ENCODE measurements at regions not wholly inside any gene's neighbourhood (a gene's known extent, or its start where the extent isn't known, plus 50 kb on each side); places are given as distances from the start of the nearest gene placed in this dataset.
"Not testable (repeated sequence)": the region's sequence is repeated elsewhere in the genome, so short reads cannot be mapped to it uniquely, and the experiment has no call there.

DNA sequence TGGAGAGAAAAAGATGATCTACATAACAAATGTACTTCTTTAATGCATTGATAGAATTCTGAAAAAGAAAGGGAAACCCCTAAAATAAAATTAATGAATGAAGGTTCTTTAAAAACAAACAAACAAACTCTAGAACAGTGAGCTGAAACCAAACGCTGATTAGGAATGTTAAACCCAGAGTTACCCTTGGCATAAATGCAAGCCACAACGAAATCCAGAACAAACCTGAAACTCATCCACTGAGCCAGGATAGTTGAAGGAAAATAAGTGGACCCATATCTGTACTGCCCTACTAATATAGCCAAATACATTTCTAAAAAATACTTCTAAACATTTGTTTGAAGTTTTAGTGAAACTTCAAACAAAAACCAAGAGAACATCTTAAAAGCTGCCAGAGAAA is 505.3 kb downstream of the TTLL7 start:
- no TSS peak for BruUV-seq (replicated peaks)
- Histone ChIP-seq H3K4me3 (ENCODE audit: low read depth, low read length, poor library complexity, severe bottlenecking) (no peak overlapping the region), H3K27me3 (replicated peaks; ENCODE audit: insufficient read depth, low read depth, low read length, poor library complexity) (peaks cover 12% of the 10 kb centered on the region), H3K36me3 (ENCODE audit: insufficient read depth, low read length, poor library complexity, severe bottlenecking) (no peaks in the 10 kb centered on the region), H3K9me3 (ENCODE audit: low read depth, low read length, poor library complexity, severe bottlenecking) (no peaks in the 10 kb centered on the region), H3K4me1 (ENCODE audit: insufficient read depth, low read length, poor library complexity, severe bottlenecking) (no peaks in the 10 kb centered on the region), H3K27ac (ENCODE audit: low read depth, low read length, poor library complexity, severe bottlenecking) (no peak overlapping the region)
- TF ChIP-seq, protein P1, sequence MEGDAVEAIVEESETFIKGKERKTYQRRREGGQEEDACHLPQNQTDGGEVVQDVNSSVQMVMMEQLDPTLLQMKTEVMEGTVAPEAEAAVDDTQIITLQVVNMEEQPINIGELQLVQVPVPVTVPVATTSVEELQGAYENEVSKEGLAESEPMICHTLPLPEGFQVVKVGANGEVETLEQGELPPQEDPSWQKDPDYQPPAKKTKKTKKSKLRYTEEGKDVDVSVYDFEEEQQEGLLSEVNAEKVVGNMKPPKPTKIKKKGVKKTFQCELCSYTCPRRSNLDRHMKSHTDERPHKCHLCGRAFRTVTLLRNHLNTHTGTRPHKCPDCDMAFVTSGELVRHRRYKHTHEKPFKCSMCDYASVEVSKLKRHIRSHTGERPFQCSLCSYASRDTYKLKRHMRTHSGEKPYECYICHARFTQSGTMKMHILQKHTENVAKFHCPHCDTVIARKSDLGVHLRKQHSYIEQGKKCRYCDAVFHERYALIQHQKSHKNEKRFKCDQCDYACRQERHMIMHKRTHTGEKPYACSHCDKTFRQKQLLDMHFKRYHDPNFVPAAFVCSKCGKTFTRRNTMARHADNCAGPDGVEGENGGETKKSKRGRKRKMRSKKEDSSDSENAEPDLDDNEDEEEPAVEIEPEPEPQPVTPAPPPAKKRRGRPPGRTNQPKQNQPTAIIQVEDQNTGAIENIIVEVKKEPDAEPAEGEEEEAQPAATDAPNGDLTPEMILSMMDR (conservative IDR thresholded peaks at IDR 0.05; ENCODE audit: low read depth, low read length) = no peak
- no peak for TF ChIP-seq EZH2 (IDR thresholded peaks at IDR 0.05; ENCODE audit: borderline replicate concordance, low read depth, low read length, poor library complexity, severe bottlenecking)
- ChIA-PET POLR2A (ENCODE audit: low non-redundant PET) (no interaction called here), CTCF (no interaction called here)
- intact Hi-C loops (cut with micrococcal nuclease; ENCODE audit: unreplicated experiment) = no loop called here
- DNase-seq (ENCODE audit: low spot score) = no peak

DNA sequence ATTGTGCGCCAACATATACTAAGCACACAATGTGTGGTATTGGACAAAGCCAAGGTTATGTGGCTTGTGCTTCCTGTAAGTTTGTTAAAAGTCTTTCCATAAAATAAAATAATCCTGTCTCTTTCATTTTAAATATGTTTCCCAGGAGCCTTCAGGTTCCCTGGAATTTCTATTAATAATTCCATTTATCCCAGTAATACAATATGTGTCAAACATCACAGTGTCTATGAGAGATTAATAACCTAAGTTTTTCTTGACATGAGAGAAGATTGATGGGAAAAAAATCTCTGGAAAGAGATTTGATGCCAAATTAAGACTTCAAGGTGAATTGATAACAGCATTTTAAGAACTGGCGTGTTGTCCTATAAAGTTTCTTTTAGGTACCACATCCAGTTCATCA is 507.0 kb downstream of the TTLL7 start:
- BruUV-seq (replicated peaks) = no TSS peak
- CTCF ChIA-PET = no interaction called here
- H3K4me1 ChIP-seq (ENCODE audit: insufficient read depth, low read length, poor library complexity, severe bottlenecking) = no peaks in the 10 kb centered on the region
- no peak for DNase-seq (ENCODE audit: low spot score)
- H3K36me3 ChIP-seq (ENCODE audit: insufficient read depth, low read length, poor library complexity, severe bottlenecking) = no peaks in the 10 kb centered on the region
- no peak overlapping the region for H3K27ac ChIP-seq (ENCODE audit: low read depth, low read length, poor library complexity, severe bottlenecking)
- intact Hi-C loops (cut with micrococcal nuclease; ENCODE audit: unreplicated experiment) = no loop called here
- H3K9me3 ChIP-seq (ENCODE audit: low read depth, low read length, poor library complexity, severe bottlenecking) = no peaks in the 10 kb centered on the region
- H3K4me3 ChIP-seq (ENCODE audit: low read depth, low read length, poor library complexity, severe bottlenecking) = no peak overlapping the region
- POLR2A ChIA-PET (ENCODE audit: low non-redundant PET) = no interaction called here
- TF ChIP-seq, protein P1 (conservative IDR thresholded peaks at IDR 0.05; ENCODE audit: low read depth, low read length) = no peak
- TF ChIP-seq EZH2 (IDR thresholded peaks at IDR 0.05; ENCODE audit: borderline replicate concordance, low read depth, low read length, poor library complexity, severe bottlenecking) = no peak
- peaks cover 8% of the 10 kb centered on the region for H3K27me3 ChIP-seq (replicated peaks; ENCODE audit: insufficient read depth, low read depth, low read length, poor library complexity)

DNA sequence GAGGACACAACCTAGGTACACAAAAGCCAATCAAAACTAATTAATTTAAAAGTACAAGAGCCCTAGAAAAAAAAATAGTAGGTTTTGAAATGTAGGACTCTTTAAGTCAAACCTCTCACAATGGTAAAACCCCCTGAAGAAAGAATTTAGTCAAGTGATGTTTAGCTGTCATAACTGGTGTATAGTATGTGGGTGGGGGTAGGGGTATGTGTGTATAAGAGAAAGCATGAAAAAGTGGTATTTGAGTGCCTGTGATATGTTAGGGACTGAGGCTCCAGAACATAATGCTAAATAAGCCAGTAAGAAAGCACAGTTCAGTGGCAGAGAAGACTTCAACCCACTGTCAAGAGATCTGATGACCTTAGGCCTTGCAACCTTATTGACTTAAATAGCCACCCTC is 507.9 kb downstream of the TTLL7 start:
- BruUV-seq (replicated peaks) = no TSS peak
- no peak for DNase-seq (ENCODE audit: low spot score)

DNA sequence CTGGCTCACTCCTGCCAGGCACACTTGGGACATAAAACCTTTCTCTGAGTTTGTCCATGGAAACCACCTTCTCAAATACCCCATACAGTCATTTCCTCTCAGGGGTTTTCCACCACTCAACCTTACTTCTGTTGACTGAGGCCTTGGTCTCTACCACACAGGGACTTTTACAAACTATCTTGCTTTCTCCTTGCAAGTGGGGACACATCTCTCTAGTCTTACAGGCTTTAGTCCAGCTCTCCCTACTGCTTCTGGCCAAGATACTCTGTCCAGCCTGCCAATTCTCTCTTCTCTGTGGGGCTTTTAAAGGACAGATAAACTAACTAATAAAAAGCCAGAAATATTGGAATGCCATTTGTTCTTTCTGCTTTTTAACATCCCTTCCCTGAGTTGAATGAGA is 510.8 kb downstream of the TTLL7 start:
- H3K4me3 ChIP-seq (ENCODE audit: low read depth, low read length, poor library complexity, severe bottlenecking); intact Hi-C loops (cut with micrococcal nuclease; ENCODE audit: unreplicated experiment); H3K36me3 ChIP-seq (ENCODE audit: insufficient read depth, low read length, poor library complexity, severe bottlenecking); CTCF ChIA-PET; H3K9me3 ChIP-seq (ENCODE audit: low read depth, low read length, poor library complexity, severe bottlenecking); DNase-seq (ENCODE audit: low spot score); H3K4me1 ChIP-seq (ENCODE audit: insufficient read depth, low read length, poor library complexity, severe bottlenecking); POLR2A ChIA-PET (ENCODE audit: low non-redundant PET); BruUV-seq (replicated peaks); H3K27me3 ChIP-seq (replicated peaks; ENCODE audit: insufficient read depth, low read depth, low read length, poor library complexity); H3K27ac ChIP-seq (ENCODE audit: low read depth, low read length, poor library complexity, severe bottlenecking): not testable (repeated sequence)

More for the DNA sequence above, 507.9 kb downstream of the TTLL7 start:
- ChIA-PET CTCF (no interaction called here), POLR2A (ENCODE audit: low non-redundant PET) (no interaction called here)
- Histone ChIP-seq H3K36me3 (ENCODE audit: insufficient read depth, low read length, poor library complexity, severe bottlenecking) (no peaks in the 10 kb centered on the region), H3K4me3 (ENCODE audit: low read depth, low read length, poor library complexity, severe bottlenecking) (no peak overlapping the region), H3K27me3 (replicated peaks; ENCODE audit: insufficient read depth, low read depth, low read length, poor library complexity) (peaks cover 8% of the 10 kb centered on the region), H3K27ac (ENCODE audit: low read depth, low read length, poor library complexity, severe bottlenecking) (no peak overlapping the region), H3K9me3 (ENCODE audit: low read depth, low read length, poor library complexity, severe bottlenecking) (no peaks in the 10 kb centered on the region), H3K4me1 (ENCODE audit: insufficient read depth, low read length, poor library complexity, severe bottlenecking) (no peaks in the 10 kb centered on the region)
- intact Hi-C loops (cut with micrococcal nuclease; ENCODE audit: unreplicated experiment) = no loop called here
- TF ChIP-seq EZH2 (IDR thresholded peaks at IDR 0.05; ENCODE audit: borderline replicate concordance, low read depth, low read length, poor library complexity, severe bottlenecking) = no peak
- TF ChIP-seq, protein P1 (conservative IDR thresholded peaks at IDR 0.05; ENCODE audit: low read depth, low read length) = no peak

DNA sequence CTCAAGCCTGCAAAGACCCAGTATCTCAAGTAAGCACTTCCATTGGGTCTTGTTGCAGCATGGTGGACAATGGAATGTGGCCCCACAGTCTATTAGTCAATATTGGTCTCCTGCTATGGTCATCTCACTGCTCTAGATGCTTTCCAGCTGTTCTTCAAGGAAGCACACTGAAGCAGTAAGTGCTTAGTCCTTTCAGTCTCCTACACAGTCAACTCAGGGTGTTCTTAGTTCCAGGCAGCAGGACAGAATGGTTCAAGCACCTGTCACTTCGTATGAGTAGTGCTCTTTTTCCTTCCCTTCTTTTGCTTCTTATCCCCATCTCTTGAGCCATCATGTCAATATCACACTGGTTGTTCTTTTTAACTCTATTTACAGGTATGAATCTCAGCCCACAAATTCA is 511.5 kb downstream of the TTLL7 start:
- H3K4me1 ChIP-seq (ENCODE audit: insufficient read depth, low read length, poor library complexity, severe bottlenecking); intact Hi-C loops (cut with micrococcal nuclease; ENCODE audit: unreplicated experiment); H3K27ac ChIP-seq (ENCODE audit: low read depth, low read length, poor library complexity, severe bottlenecking); CTCF ChIA-PET; H3K27me3 ChIP-seq (replicated peaks; ENCODE audit: insufficient read depth, low read depth, low read length, poor library complexity); DNase-seq (ENCODE audit: low spot score); H3K4me3 ChIP-seq (ENCODE audit: low read depth, low read length, poor library complexity, severe bottlenecking); POLR2A ChIA-PET (ENCODE audit: low non-redundant PET); H3K9me3 ChIP-seq (ENCODE audit: low read depth, low read length, poor library complexity, severe bottlenecking); BruUV-seq (replicated peaks); H3K36me3 ChIP-seq (ENCODE audit: insufficient read depth, low read length, poor library complexity, severe bottlenecking): not testable (repeated sequence)

Measured in A673 (cell line).